HepG2 (cell line): ENCODE measurements at regions not wholly inside any gene's neighbourhood (a gene's known extent, or its start where the extent isn't known, plus 50 kb on each side); places are given as distances from the start of the nearest gene placed in this dataset.

Source experiments
- AHDC1 ChIP-seq: sonication (generic); formaldehyde crosslinking; IDR thresholded peaks from 2 replicates; pipeline ENCODE4 v1.5.1; 2020; ENCODE audit warnings: mild to moderate bottlenecking, missing genetic modification reagents, borderline replicate concordance
- CTCF ChIP-seq: sonication (generic); formaldehyde crosslinking; IDR thresholded peaks from 2 replicates; pipeline ENCODE4 v1.5.0; 2020; ENCODE audit warnings: mild to moderate bottlenecking, missing genetic modification reagents, moderate library complexity
- JUN ChIP-seq: sonication (generic); formaldehyde crosslinking; IDR thresholded peaks from 2 replicates; pipeline ENCODE4 v1.4.0; 2020; ENCODE audit warnings: mild to moderate bottlenecking, missing genetic modification reagents
- NFKB2 ChIP-seq: sonication (generic); formaldehyde crosslinking; IDR thresholded peaks from 2 replicates; pipeline ENCODE4 v1.4.0; 2020; ENCODE audit warnings: missing genetic modification reagents, borderline replicate concordance
- NFYB ChIP-seq: sonication (generic); formaldehyde crosslinking; IDR thresholded peaks from 2 replicates; pipeline ENCODE4 v1.4.0; 2020; ENCODE audit warnings: missing genetic modification reagents
- NR2F2 ChIP-seq: IDR thresholded peaks from 2 replicates; pipeline ENCODE4 v1.6.1; 2012; ENCODE audit warnings: low read depth, inconsistent platforms, borderline replicate concordance
- RXRA ChIP-seq: sonication (generic); formaldehyde crosslinking; IDR thresholded peaks from 2 replicates; pipeline ENCODE4 v1.5.1; 2020; ENCODE audit warnings: missing genetic modification reagents
- SIN3A ChIP-seq: IDR thresholded peaks from 2 replicates; pipeline ENCODE4 v1.6.1; 2011; ENCODE audit warnings: low read depth, mild to moderate bottlenecking, control low read depth, low read length, borderline replicate concordance
- TAF1 ChIP-seq: sonication (generic); formaldehyde crosslinking; IDR thresholded peaks from 2 replicates; pipeline ENCODE4 v1.4.0; 2020; ENCODE audit warnings: missing genetic modification reagents
- ZFP41 ChIP-seq: sonication (generic); formaldehyde crosslinking; IDR thresholded peaks from 2 replicates; pipeline ENCODE4 v1.4.0; 2020; ENCODE audit warnings: mild to moderate bottlenecking, missing genetic modification reagents, borderline replicate concordance
- ZNF101 ChIP-seq: sonication (generic); formaldehyde crosslinking; IDR thresholded peaks from 2 replicates; pipeline ENCODE4 v1.4.0; 2020; ENCODE audit warnings: mild to moderate bottlenecking, low read depth, missing genetic modification reagents, borderline replicate concordance
- ZNF569 ChIP-seq: sonication (generic); formaldehyde crosslinking; IDR thresholded peaks from 2 replicates; pipeline ENCODE4 v1.5.0; 2020; ENCODE audit warnings: mild to moderate bottlenecking, missing genetic modification reagents, moderate library complexity, borderline replicate concordance
- ZSCAN30 ChIP-seq: sonication (generic); formaldehyde crosslinking; IDR thresholded peaks from 2 replicates; pipeline ENCODE4 v1.5.0; 2020; ENCODE audit warnings: mild to moderate bottlenecking, missing genetic modification reagents
- TF ChIP-seq, protein P1 (sequence below): fragments of 450-650 bp; IDR thresholded peaks from 2 replicates; pipeline ENCODE4 v1.6.1; 2017; ENCODE audit warnings: mild to moderate bottlenecking

GRCh38 chr13:88685459-88685858, 1014.3 kb downstream of the SLITRK5 start:
- TF ChIP-seq ZNF569 (CRISPR knock-in tag), result no peak
- TF ChIP-seq RXRA (CRISPR knock-in tag), result no peak
- no peak for TF ChIP-seq ZFP41 (CRISPR knock-in tag)
- no peak for TF ChIP-seq CTCF (CRISPR knock-in tag)
- TF ChIP-seq NR2F2, result no peak
- TF ChIP-seq, protein P1, sequence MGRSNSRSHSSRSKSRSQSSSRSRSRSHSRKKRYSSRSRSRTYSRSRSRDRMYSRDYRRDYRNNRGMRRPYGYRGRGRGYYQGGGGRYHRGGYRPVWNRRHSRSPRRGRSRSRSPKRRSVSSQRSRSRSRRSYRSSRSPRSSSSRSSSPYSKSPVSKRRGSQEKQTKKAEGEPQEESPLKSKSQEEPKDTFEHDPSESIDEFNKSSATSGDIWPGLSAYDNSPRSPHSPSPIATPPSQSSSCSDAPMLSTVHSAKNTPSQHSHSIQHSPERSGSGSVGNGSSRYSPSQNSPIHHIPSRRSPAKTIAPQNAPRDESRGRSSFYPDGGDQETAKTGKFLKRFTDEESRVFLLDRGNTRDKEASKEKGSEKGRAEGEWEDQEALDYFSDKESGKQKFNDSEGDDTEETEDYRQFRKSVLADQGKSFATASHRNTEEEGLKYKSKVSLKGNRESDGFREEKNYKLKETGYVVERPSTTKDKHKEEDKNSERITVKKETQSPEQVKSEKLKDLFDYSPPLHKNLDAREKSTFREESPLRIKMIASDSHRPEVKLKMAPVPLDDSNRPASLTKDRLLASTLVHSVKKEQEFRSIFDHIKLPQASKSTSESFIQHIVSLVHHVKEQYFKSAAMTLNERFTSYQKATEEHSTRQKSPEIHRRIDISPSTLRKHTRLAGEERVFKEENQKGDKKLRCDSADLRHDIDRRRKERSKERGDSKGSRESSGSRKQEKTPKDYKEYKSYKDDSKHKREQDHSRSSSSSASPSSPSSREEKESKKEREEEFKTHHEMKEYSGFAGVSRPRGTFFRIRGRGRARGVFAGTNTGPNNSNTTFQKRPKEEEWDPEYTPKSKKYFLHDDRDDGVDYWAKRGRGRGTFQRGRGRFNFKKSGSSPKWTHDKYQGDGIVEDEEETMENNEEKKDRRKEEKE, result no peak
- TF ChIP-seq JUN (CRISPR knock-in tag), result no peak
- no peak for TF ChIP-seq NFYB (CRISPR knock-in tag)
- TF ChIP-seq AHDC1 (CRISPR knock-in tag), result no peak
- TF ChIP-seq TAF1 (CRISPR knock-in tag), result no peak
- no peak for TF ChIP-seq ZNF101
- no peak for TF ChIP-seq SIN3A
- no peak for TF ChIP-seq NFKB2 (CRISPR knock-in tag)
- TF ChIP-seq ZSCAN30 (CRISPR knock-in tag), result no peak
